K562 (cell line): ENCODE measurements at regions not wholly inside any gene's neighbourhood (a gene's known extent, or its start where the extent isn't known, plus 50 kb on each side); places are given as distances from the start of the nearest gene placed in this dataset.

Source experiments
- ATAC-seq: fragments of 200-7000 bp; cut with Tn5 transposase; 3 replicates; pipeline ENCODE4 v1.9.1; 2020; ENCODE audit warnings: moderate library complexity
- BruUV-seq: library from RNA; stranded (reverse); fragments of 400-500 nt; replicated peaks from 2 replicates; lab custom pipeline; 2021; lab: Mats Ljungman, UMichigan
- CTCF ChIA-PET: fragments of 300-600 bp; formaldehyde crosslinking; extraction: SDS; loops from one replicate; lab custom pipeline; 2021; ENCODE audit warnings: low intra/inter-chr PET ratio; lab: Yijun Ruan, JAX
- POLR2A ChIA-PET: fragments of 300-600, 350-650 bp; sonication (Branson Sonifier 250); formaldehyde crosslinking; extraction: SDS; loops from one replicate; lab custom pipeline; 2021; ENCODE audit warnings: antibody characterized with exemption, inconsistent platforms; lab: Yijun Ruan, JAX
- DNase-seq, 4 experiments: peaks; one replicate each; pipeline versions ENCODE4 v3.0.0 to v3.0.0-alpha.2; 2011 to 2018; ENCODE audit warnings: low spot score in 3 of 4, mixed read lengths in 3 of 4; ENCODE audit errors: extremely low read depth in 1 of 4
- FAIRE-seq: peaks from 2 replicates; lab custom pipeline; 2011; peaks lifted over from hg19 to GRCh38; lab: Jason Lieb, UNC
- H2AFZ ChIP-seq: 2 replicates; pipeline ENCODE4 v1.6.0; 2011; ENCODE audit warnings: low read depth, low read length, control low read depth, inconsistent platforms
- H3K27ac ChIP-seq: fragments of 200-600 bp; 3 replicates; pipeline ENCODE4 v1.8.0; 2011; ENCODE audit warnings: low read depth, mild to moderate bottlenecking, control low read depth, inconsistent platforms, low read length, moderate library complexity, mixed read lengths; ENCODE audit errors: extremely low read depth
- H3K27me3 ChIP-seq, 2 experiments: fragments of 300-600 bp in 1 of 2; 2 replicates in 1 of 2; 3 replicates in 1 of 2; pipeline versions ENCODE4 v1.6.0 to v1.8.0; 2011; ENCODE audit warnings: inconsistent platforms in 2 of 2, low read length in 2 of 2, mild to moderate bottlenecking in 1 of 2, mixed read lengths in 1 of 2, moderate library complexity in 1 of 2; ENCODE audit not compliant: control insufficient read depth in 2 of 2, insufficient read depth in 2 of 2
- H3K36me3 ChIP-seq: fragments of 300-600 bp; 3 replicates; pipeline ENCODE4 v1.8.0; 2011; ENCODE audit warnings: mild to moderate bottlenecking, low read length, inconsistent platforms; ENCODE audit not compliant: control insufficient read depth, insufficient read depth
- H3K4me1 ChIP-seq, 2 experiments: fragments of 200-600 bp in 1 of 2; replicated peaks in 1 of 2; 2 replicates in 1 of 2; 3 replicates in 1 of 2; pipeline versions ENCODE4 v1.5.1 to v1.8.0; 2011; ENCODE audit warnings: inconsistent platforms in 2 of 2, low read length in 2 of 2, mild to moderate bottlenecking in 1 of 2, mixed read lengths in 1 of 2, moderate library complexity in 1 of 2; ENCODE audit not compliant: control insufficient read depth in 2 of 2, insufficient read depth in 2 of 2
- H3K4me2 ChIP-seq: 2 replicates; pipeline ENCODE4 v1.6.1; 2011; ENCODE audit warnings: low read length, control low read depth, inconsistent platforms, mixed read lengths; ENCODE audit not compliant: insufficient read depth
- H3K4me3 ChIP-seq: fragments of 200-600 bp; sonication (generic), shearing (Covaris generic); 2 replicates; pipeline ENCODE4 v1.5.1; 2016; ENCODE audit warnings: control low read depth, inconsistent platforms
- H3K79me2 ChIP-seq: fragments of 200-600 bp; 3 replicates; pipeline ENCODE4 v1.8.0; 2011; ENCODE audit warnings: low read length, inconsistent platforms; ENCODE audit not compliant: control insufficient read depth, insufficient read depth
- H3K9ac ChIP-seq, 2 experiments: 2 replicates each; pipeline versions ENCODE4 v1.6.0 to v1.6.1; 2011; ENCODE audit warnings: low read depth in 2 of 2, low read length in 2 of 2, control low read depth in 1 of 2, inconsistent platforms in 1 of 2, mild to moderate bottlenecking in 1 of 2, mixed read lengths in 1 of 2; ENCODE audit not compliant: insufficient read depth in 1 of 2
- H3K9me1 ChIP-seq: one replicate; pipeline ENCODE4 v1.6.0; 2011; ENCODE audit warnings: inconsistent platforms, mild to moderate bottlenecking, low read length, moderate library complexity; ENCODE audit not compliant: control insufficient read depth, insufficient read depth
- H3K9me3 ChIP-seq: replicated peaks from 2 replicates; pipeline ENCODE4 v1.5.1; 2011; ENCODE audit warnings: low read depth, low read length, inconsistent platforms; ENCODE audit not compliant: control insufficient read depth, insufficient read depth
- H4K20me1 ChIP-seq: replicated peaks from 2 replicates; pipeline ENCODE4 v1.6.1; 2011; ENCODE audit warnings: low read length, inconsistent platforms, mixed read lengths; ENCODE audit not compliant: control insufficient read depth, insufficient read depth
- ARID2 ChIP-seq: fragments of 450-650 bp; IDR thresholded peaks from 2 replicates; pipeline ENCODE4 v1.6.1; 2017; ENCODE audit warnings: antibody characterized with exemption, mild to moderate bottlenecking
- CBFA2T2 ChIP-seq: fragments of 450-650 bp; conservative IDR thresholded peaks from 2 replicates; pipeline ENCODE4 v1.6.1; 2017; ENCODE audit warnings: mild to moderate bottlenecking
- CHCHD3 ChIP-seq: fragments of 250-450 bp; sonication (Bioruptor Pico); IDR thresholded peaks from 2 replicates; pipeline ENCODE4 v2.1.2; 2022; ENCODE audit warnings: mild to moderate bottlenecking
- CHD2 ChIP-seq: IDR thresholded peaks from 2 replicates; pipeline ENCODE4 v1.6.1; 2011; ENCODE audit warnings: low read depth, low read length
- KLF10 ChIP-seq: fragments of 250-450 bp; sonication (Bioruptor Pico); IDR thresholded peaks from 2 replicates; pipeline ENCODE4 v1.6.1; 2021; ENCODE audit warnings: matching md5 sums
- LEF1 ChIP-seq: fragments of 450-650 bp; IDR thresholded peaks from 2 replicates; pipeline ENCODE4 v1.6.1; 2016; ENCODE audit warnings: mild to moderate bottlenecking
- MBD2 ChIP-seq: sonication (generic); IDR thresholded peaks from 2 replicates; pipeline ENCODE4 v1.6.1; 2016; ENCODE audit warnings: low read depth, borderline replicate concordance
- NFE2 ChIP-seq: IDR thresholded peaks from 2 replicates; pipeline ENCODE4 v1.6.1; 2014; ENCODE audit warnings: antibody characterized with exemption, low read depth
- NFRKB ChIP-seq: fragments of 450-650 bp; IDR thresholded peaks from 2 replicates; pipeline ENCODE4 v1.6.1; 2016; ENCODE audit warnings: low read depth
- NR2F6 ChIP-seq: fragments of 450-650 bp; formaldehyde crosslinking; IDR thresholded peaks from 2 replicates; pipeline ENCODE4 v1.4.0; 2020; ENCODE audit warnings: mild to moderate bottlenecking
- PTBP1 ChIP-seq: fragments of 200-400 bp; formaldehyde crosslinking; IDR thresholded peaks from 2 replicates; pipeline ENCODE4 v1.6.1; 2017; ENCODE audit warnings: low read depth, low read length
- ZNF436 ChIP-seq: fragments of 250-450, 450-650 bp; sonication (Bioruptor Pico); formaldehyde crosslinking; IDR thresholded peaks from 2 replicates; pipeline ENCODE4 v1.7.0; 2020; ENCODE audit warnings: mild to moderate bottlenecking
- ZNF445 ChIP-seq: fragments of 250-450 bp; sonication (Bioruptor Pico); IDR thresholded peaks from 2 replicates; pipeline ENCODE4 v1.4.0; 2020; ENCODE audit warnings: low read depth, mild to moderate bottlenecking, moderate library complexity
- WGBS: fragments of 100-300 bp; shearing (Covaris generic); methylation state at CpG from one replicate; pipeline ENCODE4 v1.1.6; 2016; ENCODE audit warnings: low coverage, mixed read lengths; ENCODE audit not compliant: insufficient coverage; ENCODE audit errors: missing lambda C conversion rate; 5-methylcytosine and 5-hydroxymethylcytosine counted together
- in situ Hi-C: fragments of 300-500 bp; cut with MboI; formaldehyde crosslinking; loops from 4 replicates; pipeline ENCODE4 v1.15.0; 2018; ENCODE audit warnings: inconsistent platforms, mixed read lengths
- intact Hi-C: fragments of 100-400 bp; cut with micrococcal nuclease; formaldehyde crosslinking; loops from 2 replicates; pipeline ENCODE4 v1.14.2; 2022
- TF ChIP-seq, protein P1 (sequence below): IDR thresholded peaks from 2 replicates; pipeline ENCODE4 v1.6.1; 2012; ENCODE audit warnings: low read depth, low read length, improper control_type of control experiment, borderline replicate concordance
- TF ChIP-seq, protein P2 (sequence below): sonication (generic); formaldehyde crosslinking; IDR thresholded peaks from 2 replicates; pipeline ENCODE4 v1.8.0; 2022; ENCODE audit warnings: mild to moderate bottlenecking, low read depth, missing genetic modification reagents
- TF ChIP-seq, protein P3 (sequence below): sonication (generic); formaldehyde crosslinking; IDR thresholded peaks from 2 replicates; pipeline ENCODE4 v1.9.0; 2022; ENCODE audit warnings: mild to moderate bottlenecking, missing genetic modification reagents
- TF ChIP-seq, protein P4 (sequence below): fragments of 450-650 bp; formaldehyde crosslinking; IDR thresholded peaks from 2 replicates; pipeline ENCODE4 v1.4.0; 2020; ENCODE audit warnings: mild to moderate bottlenecking, moderate library complexity
- TF ChIP-seq, protein P5 (sequence below): sonication (generic); formaldehyde crosslinking; IDR thresholded peaks from 2 replicates; pipeline ENCODE4 v1.8.1; 2023; ENCODE audit warnings: mild to moderate bottlenecking, missing genetic modification reagents

DNA sequence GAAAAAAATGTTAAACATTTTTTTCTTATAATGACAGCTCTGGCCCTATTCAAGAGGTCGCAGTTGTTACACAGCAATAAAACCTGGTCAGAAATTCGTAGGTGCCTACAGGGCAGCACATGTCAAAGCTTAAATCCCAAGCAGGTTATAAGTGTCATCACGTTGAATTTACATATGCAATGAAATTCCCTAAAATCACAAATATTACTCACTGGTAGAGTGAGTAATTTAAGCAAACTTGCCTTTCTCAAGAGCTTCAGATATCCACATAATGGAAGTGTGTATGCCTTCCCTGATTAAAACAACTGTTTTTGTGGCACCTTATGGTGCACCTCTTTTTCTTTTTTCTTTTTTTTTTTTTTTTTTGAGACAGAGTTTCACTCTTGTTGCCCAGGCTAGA is 90.7 kb upstream of the FNDC3B start:
- Histone ChIP-seq H3K27me3 (no peaks in the 10 kb centered on the region), H3K9me3 (no peaks in the 10 kb centered on the region), H2AFZ (no peak overlapping the region), H3K4me1 (peaks cover 0 to 13% of the 10 kb centered on the region in 2 experiments; a peak in 2 of 5 replicates), H3K4me3 (no peak overlapping the region), H3K9me1 (no peaks in the 10 kb centered on the region), H3K9ac (no peak overlapping the region), H3K79me2 (no peaks in the 10 kb centered on the region), H3K36me3 (no peaks in the 10 kb centered on the region), H3K27ac (no peak overlapping the region), H4K20me1 (no peaks in the 10 kb centered on the region), H3K4me2 (no peak overlapping the region)
- intact Hi-C loops, result no loop called here
- CTCF ChIA-PET, result no interaction called here
- no peak for ATAC-seq
- WGBS, result 57% methylated on average over 3 of the region's 3 CpGs
- BruUV-seq, result no TSS peak
- FAIRE-seq, result no peak
- in situ Hi-C loops, result no loop called here
- no peak for DNase-seq
- POLR2A ChIA-PET, result interaction anchor here (2.4 kb wide), 1 partner anchor 13 kb away, joined by 9 read pairs; no protein-coding TSS in a partner anchor
- no peak for TF ChIP-seq CBFA2T2
- TF ChIP-seq, protein P1, sequence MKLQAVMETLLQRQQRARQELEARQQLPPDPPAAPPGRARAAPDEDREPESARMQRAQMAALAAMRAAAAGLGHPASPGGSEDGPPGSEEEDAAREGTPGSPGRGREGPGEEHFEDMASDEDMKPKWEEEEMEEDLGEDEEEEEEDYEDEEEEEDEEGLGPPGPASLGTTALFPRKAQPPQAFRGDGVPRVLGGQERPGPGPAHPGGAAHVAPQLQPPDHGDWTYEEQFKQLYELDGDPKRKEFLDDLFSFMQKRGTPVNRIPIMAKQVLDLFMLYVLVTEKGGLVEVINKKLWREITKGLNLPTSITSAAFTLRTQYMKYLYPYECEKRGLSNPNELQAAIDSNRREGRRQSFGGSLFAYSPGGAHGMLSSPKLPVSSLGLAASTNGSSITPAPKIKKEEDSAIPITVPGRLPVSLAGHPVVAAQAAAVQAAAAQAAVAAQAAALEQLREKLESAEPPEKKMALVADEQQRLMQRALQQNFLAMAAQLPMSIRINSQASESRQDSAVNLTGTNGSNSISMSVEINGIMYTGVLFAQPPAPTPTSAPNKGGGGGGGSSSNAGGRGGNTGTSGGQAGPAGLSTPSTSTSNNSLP, result no peak
- no peak for TF ChIP-seq NFRKB
- TF ChIP-seq, protein P2, sequence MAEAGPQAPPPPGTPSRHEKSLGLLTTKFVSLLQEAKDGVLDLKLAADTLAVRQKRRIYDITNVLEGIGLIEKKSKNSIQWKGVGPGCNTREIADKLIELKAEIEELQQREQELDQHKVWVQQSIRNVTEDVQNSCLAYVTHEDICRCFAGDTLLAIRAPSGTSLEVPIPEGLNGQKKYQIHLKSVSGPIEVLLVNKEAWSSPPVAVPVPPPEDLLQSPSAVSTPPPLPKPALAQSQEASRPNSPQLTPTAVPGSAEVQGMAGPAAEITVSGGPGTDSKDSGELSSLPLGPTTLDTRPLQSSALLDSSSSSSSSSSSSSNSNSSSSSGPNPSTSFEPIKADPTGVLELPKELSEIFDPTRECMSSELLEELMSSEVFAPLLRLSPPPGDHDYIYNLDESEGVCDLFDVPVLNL (CRISPR knock-in tag), result no peak
- TF ChIP-seq, protein P3, sequence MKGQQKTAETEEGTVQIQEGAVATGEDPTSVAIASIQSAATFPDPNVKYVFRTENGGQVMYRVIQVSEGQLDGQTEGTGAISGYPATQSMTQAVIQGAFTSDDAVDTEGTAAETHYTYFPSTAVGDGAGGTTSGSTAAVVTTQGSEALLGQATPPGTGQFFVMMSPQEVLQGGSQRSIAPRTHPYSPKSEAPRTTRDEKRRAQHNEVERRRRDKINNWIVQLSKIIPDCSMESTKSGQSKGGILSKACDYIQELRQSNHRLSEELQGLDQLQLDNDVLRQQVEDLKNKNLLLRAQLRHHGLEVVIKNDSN, result no peak
- no peak for TF ChIP-seq KLF10 (CRISPR knock-in tag)
- no peak for TF ChIP-seq CHD2
- TF ChIP-seq, protein P4, sequence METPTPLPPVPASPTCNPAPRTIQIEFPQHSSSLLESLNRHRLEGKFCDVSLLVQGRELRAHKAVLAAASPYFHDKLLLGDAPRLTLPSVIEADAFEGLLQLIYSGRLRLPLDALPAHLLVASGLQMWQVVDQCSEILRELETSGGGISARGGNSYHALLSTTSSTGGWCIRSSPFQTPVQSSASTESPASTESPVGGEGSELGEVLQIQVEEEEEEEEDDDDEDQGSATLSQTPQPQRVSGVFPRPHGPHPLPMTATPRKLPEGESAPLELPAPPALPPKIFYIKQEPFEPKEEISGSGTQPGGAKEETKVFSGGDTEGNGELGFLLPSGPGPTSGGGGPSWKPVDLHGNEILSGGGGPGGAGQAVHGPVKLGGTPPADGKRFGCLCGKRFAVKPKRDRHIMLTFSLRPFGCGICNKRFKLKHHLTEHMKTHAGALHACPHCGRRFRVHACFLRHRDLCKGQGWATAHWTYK, result no peak
- no peak for TF ChIP-seq NFE2
- no peak for TF ChIP-seq CHCHD3 (CRISPR knock-in tag)
- no peak for TF ChIP-seq NR2F6 (CRISPR knock-in tag)
- TF ChIP-seq ZNF445 (CRISPR knock-in tag), result no peak
- no peak for TF ChIP-seq PTBP1
- no peak for TF ChIP-seq MBD2
- no peak for TF ChIP-seq LEF1
- TF ChIP-seq, protein P5, sequence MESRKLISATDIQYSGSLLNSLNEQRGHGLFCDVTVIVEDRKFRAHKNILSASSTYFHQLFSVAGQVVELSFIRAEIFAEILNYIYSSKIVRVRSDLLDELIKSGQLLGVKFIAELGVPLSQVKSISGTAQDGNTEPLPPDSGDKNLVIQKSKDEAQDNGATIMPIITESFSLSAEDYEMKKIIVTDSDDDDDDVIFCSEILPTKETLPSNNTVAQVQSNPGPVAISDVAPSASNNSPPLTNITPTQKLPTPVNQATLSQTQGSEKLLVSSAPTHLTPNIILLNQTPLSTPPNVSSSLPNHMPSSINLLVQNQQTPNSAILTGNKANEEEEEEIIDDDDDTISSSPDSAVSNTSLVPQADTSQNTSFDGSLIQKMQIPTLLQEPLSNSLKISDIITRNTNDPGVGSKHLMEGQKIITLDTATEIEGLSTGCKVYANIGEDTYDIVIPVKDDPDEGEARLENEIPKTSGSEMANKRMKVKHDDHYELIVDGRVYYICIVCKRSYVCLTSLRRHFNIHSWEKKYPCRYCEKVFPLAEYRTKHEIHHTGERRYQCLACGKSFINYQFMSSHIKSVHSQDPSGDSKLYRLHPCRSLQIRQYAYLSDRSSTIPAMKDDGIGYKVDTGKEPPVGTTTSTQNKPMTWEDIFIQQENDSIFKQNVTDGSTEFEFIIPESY, result no peak
- TF ChIP-seq ZNF436, result no peak
- TF ChIP-seq ARID2, result no peak
